ENCODE measurements at regions not wholly inside any gene's neighbourhood (a gene's known extent, or its start where the extent isn't known, plus 50 kb on each side); places are given as distances from the start of the nearest gene placed in this dataset.

GRCh38 chr3:72451841-72452240, 396.4 kb downstream of the SHQ1 start:
- DNase-seq = no peak

GRCh38 chr3:72449551-72449950, 398.7 kb downstream of the SHQ1 start:
- no peak for DNase-seq

DNA sequence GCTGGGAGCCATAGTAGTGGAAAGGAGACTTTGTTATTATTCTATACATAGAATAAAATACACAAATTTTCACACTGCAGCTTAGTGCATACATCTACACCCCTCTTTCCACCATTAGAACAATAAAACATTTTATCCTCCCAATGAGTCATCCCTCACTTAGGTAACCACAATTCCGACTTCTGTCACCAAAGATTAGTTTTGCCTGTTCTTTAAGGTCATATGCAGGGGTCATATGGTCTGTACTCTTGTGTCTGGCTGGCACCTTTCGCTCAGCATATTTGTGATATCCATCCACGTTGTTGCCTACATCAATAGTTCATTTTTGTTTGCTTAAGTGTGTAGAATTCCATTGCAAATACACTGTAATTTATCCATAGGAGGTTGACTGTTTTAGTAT, 399.4 kb downstream of the SHQ1 start:
- DNase-seq = no peak

- no peak for DNase-seq
These were observed 399.8 kb downstream of the SHQ1 start for GRCh38 chr3:72448375-72448823.

DNA sequence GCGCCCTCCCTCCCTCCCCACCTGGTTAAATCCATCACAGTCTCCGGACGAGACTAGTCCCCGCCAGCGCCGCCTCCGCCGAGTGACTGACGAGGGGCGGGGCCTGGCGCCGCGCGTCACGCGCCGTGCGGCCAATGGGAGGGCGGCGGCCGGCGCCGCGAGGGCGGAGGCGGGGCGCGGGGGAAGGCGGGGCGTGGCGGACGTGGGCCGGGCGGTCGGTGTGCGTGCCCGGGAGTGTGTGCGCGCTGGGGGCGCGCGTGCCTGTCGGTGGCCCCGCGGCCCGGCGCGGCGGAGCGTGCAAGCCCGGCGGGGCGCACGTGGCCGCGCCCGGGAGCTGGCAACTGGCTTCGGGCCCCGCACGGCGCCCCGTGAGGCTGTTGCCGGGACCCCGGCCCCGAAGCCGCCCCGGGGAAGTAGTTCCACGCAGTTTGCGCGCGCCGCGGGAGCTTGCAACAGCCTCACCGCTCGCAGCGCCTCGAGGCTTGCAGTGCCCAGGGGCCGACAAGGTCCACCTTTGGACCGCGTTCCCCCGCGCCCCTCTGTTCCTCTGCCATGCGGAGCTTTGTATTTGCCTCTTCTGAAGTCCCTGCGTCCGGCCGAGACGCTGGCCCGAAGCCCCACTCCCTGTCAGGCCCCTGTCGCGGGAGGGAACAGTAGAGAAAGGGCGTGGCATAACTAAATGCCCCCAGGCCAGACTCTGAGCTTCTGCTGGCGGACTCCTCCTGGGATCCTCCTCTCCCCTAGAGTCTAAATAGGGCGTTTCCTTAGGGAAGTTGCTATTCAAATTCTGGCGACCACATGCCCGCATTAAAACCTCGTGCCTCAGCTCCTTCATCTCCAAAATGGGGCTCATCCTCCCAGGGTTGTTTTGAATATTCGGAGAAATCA, 400.9 kb downstream of the SHQ1 start:
- peak; percentile 97 for DNase-seq

DNA sequence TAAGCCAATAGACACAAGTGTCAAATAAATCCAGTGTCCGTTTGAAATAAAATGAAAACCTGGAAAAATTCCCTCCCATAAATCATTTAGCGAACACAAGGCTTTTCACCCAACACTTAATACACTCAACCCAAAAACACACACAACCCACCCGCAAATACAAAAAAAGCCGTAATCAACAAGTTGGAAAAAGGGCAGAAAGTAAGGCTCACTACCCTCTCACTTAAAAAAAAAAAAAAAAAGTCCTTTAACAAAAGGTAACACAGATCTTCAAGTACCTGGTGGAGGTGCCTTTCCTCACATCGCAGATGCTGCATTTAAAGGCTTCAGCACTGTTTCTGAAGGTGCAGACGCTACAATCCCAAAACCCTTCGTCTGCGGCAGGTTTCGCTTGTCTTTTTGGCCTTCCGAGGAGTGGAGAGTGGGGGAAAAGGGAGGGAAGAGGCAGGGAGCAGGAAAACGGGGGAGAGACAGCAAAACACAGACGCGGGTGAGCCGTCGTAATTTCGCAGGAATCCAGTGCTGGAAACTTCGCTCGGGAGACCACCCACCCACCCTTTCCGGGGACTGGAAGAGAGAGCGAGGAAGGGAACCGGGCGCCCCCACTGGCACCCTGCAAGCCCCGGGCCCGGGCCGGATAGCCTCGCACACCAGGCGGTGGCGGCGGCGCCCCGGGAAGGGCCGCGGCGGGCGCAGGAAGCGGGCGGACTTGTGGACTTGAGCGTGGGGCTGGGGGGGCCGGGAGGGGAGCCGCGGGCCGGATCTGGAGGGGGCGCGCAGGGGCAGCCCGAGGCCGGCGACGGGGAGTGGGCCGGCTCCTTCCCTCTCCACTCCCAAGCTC, 401.8 kb downstream of the SHQ1 start, which contains the start of gene RYBP:
Gene RYBP, minus strand, starts transcription at position 404 of the 841 bp plus-strand sequence.
- peak; percentile 82 for DNase-seq

GRCh38 chr3:72445827-72446217, 402.4 kb downstream of the SHQ1 start:
- DNase-seq = no peak

- DNase-seq = no peak
These were observed 403.5 kb downstream of the SHQ1 start for GRCh38 chr3:72444656-72445223.

- DNase-seq = no peak
These were observed 405.5 kb downstream of the SHQ1 start for GRCh38 chr3:72442759-72443158.

GRCh38 chr3:72441284-72441994, 406.8 kb downstream of the SHQ1 start:
- DNase-seq = no peak

DNA sequence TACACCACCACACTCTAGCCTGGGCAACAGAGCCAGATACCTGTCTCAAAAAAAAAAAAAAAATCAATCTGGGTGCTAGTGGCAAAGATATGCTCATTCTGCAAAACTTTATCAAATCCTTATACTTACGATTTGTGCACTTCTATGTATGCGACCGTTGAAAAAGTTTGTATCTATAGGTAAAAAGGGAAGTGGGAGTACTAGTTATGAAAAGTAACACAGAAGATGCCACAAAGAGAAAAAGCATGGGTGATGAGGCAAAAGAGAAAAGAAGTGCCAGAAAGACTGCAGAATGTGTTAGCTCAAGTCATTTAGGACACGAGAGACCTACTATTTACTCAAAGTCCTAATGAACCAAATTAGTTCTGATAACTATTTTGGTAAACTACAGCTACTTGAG, 407.8 kb downstream of the SHQ1 start:
- no peak for DNase-seq

DNA sequence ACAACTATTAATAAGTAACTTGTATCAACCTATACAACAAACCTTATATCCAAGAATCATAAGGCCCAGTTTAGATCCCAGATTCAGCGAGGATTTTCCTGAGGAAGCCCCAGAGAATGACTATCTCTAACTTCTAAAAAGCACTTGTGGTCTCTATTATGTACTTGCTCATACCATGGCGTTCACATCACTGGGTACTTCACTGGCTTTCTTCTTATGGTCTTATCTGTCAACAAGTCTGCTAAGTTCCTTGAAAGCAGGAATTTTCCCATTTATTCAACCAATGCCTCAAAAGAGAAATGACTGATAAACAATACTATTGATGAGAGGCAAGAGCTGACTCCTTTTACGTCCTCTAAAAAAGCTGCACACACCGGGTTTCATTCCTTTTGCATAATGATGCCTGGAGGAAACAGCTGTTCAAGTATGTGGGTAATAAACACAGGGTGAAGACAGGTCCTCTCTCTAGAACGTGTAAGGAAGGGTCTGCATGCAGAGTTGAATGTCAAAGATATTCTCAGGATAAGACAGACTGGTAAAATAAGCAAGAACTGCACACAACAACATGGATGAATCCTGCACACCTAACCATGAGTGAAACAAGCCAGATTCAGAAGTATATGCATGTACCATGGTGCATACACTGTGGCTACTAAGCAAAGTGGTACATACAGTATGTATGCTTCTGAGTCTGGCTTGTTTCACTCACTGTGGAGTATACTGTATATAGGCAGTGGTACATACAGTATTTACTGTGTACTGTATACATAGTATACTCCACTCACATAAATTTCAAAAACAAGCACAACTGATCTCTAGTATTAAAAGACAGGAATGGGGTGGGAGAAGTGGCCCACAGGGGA, 408.7 kb downstream of the SHQ1 start:
- no peak for DNase-seq

GRCh38 chr3:72437661-72438406, 410.4 kb downstream of the SHQ1 start:
- no peak for DNase-seq

DNA sequence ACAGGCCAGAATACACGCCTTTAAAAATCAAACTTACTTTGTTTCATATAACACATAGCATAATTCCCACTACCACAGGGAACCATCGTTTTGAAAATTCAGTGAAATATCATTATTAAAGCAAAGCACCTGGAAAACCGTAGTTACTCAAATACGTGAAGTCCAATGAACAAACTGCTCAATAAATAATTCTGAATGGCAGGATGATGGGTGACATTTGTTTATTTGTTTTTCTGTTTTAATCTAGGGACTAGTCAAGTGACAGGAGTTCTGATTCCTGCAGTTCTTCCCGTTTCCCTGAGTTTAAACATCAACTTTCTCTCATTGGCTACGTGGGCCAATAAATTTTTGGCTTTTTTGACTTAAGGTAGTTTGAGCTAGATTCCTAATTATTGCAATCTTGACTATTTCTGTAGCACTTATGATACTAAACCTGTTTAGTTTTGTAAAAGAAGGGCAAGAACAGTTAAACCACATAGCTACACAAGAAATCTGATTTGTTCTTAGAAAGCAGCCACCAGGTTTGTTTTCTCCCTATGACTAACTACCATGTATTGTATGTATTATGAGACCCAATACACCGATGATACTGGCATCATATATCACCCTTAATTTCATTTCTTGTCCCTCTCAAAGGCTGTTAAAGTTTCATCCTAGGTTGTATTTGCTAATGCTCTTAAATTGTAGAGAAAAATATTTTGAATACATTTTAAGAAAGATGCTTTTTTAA, 411.2 kb downstream of the SHQ1 start:
- no peak for DNase-seq

GRCh38 chr3:72434296-72434695, 413.9 kb downstream of the SHQ1 start:
- no peak for DNase-seq

DNA sequence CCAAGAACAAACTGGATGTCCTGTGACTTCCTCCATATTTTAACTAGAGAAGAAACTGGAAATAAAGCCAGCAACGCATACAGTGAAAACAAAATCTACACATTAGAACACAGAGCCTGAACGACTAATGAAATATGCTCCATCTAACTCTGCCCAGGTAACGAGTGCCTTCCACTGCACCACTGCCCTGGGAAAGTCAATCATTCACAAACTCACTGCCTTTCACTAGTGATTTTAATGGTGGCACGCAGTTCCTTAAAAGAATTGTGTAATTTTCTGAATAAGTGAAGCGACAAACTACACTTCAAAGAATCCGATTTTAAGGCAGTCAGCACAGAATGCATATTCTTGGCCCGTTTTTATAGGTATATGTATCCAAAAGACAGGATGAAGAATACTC, 416.0 kb downstream of the SHQ1 start:
- DNase-seq = no peak

GRCh38 chr3:72429589-72430353, 418.5 kb downstream of the SHQ1 start:
- DNase-seq = no peak

DNA sequence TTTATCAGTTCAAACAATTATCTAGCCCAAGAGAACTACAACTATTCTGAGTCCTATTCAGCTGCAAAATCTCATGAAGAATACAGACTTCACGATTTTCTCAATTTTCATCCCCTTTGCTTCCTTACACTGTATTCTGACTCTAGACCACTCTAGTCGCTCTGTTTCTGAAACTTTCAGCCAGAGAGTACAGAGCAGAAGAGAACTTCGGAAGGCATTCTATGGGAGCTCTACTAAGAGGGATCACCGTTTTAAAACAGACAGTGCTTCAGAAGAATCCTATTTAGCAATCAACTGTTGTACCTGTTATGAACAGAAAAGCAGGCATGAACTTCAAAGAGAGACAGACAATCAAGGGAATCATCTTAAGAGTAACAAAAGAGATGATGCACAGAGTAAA, 419.4 kb downstream of the SHQ1 start:
- DNase-seq = no peak

DNA sequence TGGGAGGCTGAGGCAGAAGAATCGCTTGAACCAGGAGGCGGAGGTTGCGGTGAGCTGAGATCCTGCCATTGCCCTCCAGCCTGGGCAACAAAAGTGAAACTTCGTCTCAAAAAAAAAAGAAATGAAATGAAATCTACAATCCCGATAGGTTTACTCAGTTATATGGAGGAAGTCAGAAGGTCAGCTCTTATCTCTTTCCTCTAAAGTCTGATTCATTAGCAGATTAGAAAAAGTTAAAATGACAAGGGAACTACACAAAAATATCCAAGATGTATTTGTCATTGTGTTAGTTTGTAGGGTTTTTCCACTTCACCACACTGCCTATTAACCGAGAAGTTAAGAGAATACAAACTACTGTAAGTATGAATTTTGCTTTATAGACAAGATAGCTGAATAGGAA, 420.6 kb downstream of the SHQ1 start:
- no peak for DNase-seq
